Lung (tissue), 11 donors: ENCODE measurements at regions not wholly inside any gene's neighbourhood (a gene's known extent, or its start where the extent isn't known, plus 50 kb on each side); places are given as distances from the start of the nearest gene placed in this dataset.
"Not testable (repeated sequence)": the region's sequence is repeated elsewhere in the genome, so short reads cannot be mapped to it uniquely, and the experiment has no call there.

Source experiments
- ATAC-seq: fragments of 200-7000 bp; cut with Tn5 transposase; one replicate; pipeline ENCODE4 v1.9.1; 2020; ENCODE audit warnings: moderate number of reproducible peaks; ENCODE audit not compliant: insufficient read depth, low FRiP score
- DNase-seq, 3 donors: peaks; one replicate each; pipeline ENCODE4 v3.0.0-alpha.2; 2013 to 2017
- H3K27ac ChIP-seq, 2 donors: one replicate each; pipeline ENCODE4 v1.5.1; 2013; ENCODE audit warnings: mild to moderate bottlenecking in 2 of 2, moderate library complexity in 2 of 2, control low read depth in 1 of 2, inconsistent platforms in 1 of 2, low read depth in 1 of 2, low read length in 1 of 2
- H3K27me3 ChIP-seq, 3 donors: one replicate each; pipeline ENCODE4 v1.5.1; 2013; ENCODE audit warnings: low read length in 2 of 3; ENCODE audit not compliant: control insufficient read depth in 3 of 3, insufficient read depth in 3 of 3
- H3K36me3 ChIP-seq, 4 donors: one replicate each; pipeline ENCODE4 v1.5.1; 2013; ENCODE audit warnings: low read length in 4 of 4, mild to moderate bottlenecking in 1 of 4, moderate library complexity in 1 of 4; ENCODE audit not compliant: control insufficient read depth in 4 of 4, insufficient read depth in 4 of 4
- H3K4me1 ChIP-seq, 5 donors: one replicate each; pipeline ENCODE4 v1.5.1; 2013; ENCODE audit warnings: low read length in 5 of 5, mild to moderate bottlenecking in 2 of 5, moderate library complexity in 1 of 5; ENCODE audit not compliant: control insufficient read depth in 5 of 5, insufficient read depth in 5 of 5
- H3K4me3 ChIP-seq: one replicate; pipeline ENCODE4 v1.5.1; 2013; ENCODE audit warnings: mild to moderate bottlenecking, control low read depth, moderate library complexity
- H3K9ac ChIP-seq, 2 donors: one replicate each; pipeline ENCODE4 v1.5.1; 2013; ENCODE audit warnings: low read length in 2 of 2, control low read depth in 1 of 2; ENCODE audit not compliant: insufficient read depth in 1 of 2
- H3K9me3 ChIP-seq, 4 donors: one replicate each; pipeline ENCODE4 v1.5.1; 2013; ENCODE audit warnings: low read length in 3 of 4, mild to moderate bottlenecking in 1 of 4, moderate library complexity in 1 of 4; ENCODE audit not compliant: control insufficient read depth in 4 of 4, insufficient read depth in 3 of 4
- WGBS, 2 donors: extraction: QIAGEN DNeasy Blood & Tissue Kit; methylation state at CpG; one replicate each; pipeline ENCODE4 v1.1.7; 2013; 5-methylcytosine and 5-hydroxymethylcytosine counted together
- TF ChIP-seq, protein P1 (sequence below): IDR thresholded peaks from 2 replicates; pipeline ENCODE4 v1.5.1; 2012; ENCODE audit warnings: mild to moderate bottlenecking; ENCODE audit errors: control extremely low read depth, extremely low read depth
- donor health status: control.
- donor health status: control.
- donor health status: Bipolar disorder and iron deficiency.
- donor health status: healthy.
- donor health status: DM: yes; HTN: yes; CAD: no.

- no peak overlapping the region for H3K4me3 ChIP-seq
- ATAC-seq = no peak
- TF ChIP-seq, protein P1, sequence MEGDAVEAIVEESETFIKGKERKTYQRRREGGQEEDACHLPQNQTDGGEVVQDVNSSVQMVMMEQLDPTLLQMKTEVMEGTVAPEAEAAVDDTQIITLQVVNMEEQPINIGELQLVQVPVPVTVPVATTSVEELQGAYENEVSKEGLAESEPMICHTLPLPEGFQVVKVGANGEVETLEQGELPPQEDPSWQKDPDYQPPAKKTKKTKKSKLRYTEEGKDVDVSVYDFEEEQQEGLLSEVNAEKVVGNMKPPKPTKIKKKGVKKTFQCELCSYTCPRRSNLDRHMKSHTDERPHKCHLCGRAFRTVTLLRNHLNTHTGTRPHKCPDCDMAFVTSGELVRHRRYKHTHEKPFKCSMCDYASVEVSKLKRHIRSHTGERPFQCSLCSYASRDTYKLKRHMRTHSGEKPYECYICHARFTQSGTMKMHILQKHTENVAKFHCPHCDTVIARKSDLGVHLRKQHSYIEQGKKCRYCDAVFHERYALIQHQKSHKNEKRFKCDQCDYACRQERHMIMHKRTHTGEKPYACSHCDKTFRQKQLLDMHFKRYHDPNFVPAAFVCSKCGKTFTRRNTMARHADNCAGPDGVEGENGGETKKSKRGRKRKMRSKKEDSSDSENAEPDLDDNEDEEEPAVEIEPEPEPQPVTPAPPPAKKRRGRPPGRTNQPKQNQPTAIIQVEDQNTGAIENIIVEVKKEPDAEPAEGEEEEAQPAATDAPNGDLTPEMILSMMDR = no peak
- H3K36me3 ChIP-seq = no peaks in the 10 kb centered on the region
- H3K27me3 ChIP-seq = no peaks in the 10 kb centered on the region
- no peak overlapping the region for H3K9ac ChIP-seq
- H3K27ac ChIP-seq = no peak overlapping the region
- peaks cover 0 to 8% (median 0%) of the 10 kb centered on the region in 4 donors for H3K9me3 ChIP-seq
- DNase-seq = no peak
- 76 to 77% methylated on average over 4 of the region's 4 CpGs for WGBS, 2 donors
- H3K4me1 ChIP-seq = no peaks in the 10 kb centered on the region
Observed at GRCh38 chr15:21267671-21268395, 172.5 kb downstream of the POTEB3 start.

DNA sequence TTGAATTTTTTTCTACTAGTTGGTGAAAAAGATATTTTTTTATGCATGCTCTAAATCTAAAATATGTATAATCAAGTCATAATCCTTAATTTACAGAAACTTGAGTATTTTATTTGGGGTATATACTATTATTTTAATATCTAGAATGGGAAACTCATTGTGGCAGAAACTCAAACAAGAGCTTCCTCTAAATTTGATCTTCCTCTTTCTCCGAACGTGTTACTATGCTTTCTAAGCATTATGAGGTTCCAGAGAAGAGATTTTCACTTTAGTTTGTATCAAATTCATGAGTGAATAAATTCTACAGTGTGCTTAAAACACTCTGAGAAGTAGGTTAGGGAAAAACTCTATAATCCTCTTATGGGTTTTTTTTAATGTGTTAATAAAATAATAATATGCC lies 173.1 kb downstream of the POTEB3 start:
- Histone ChIP-seq H3K9ac (no peak overlapping the region), H3K27me3 (no peaks in the 10 kb centered on the region), H3K4me1 (no peaks in the 10 kb centered on the region), H3K9me3 (peaks cover 0 to 11% (median 0%) of the 10 kb centered on the region in 4 donors), H3K4me3 (no peak overlapping the region), H3K27ac (no peak overlapping the region), H3K36me3 (no peaks in the 10 kb centered on the region)
- whole genome bisulfite sequencing, 2 donors = 8 to 19% methylated on average over 2 of the region's 2 CpGs
- DNase-seq (no peak), ATAC-seq (no peak)
- TF ChIP-seq, protein P1 = no peak

GRCh38 chr15:21265628-21266027 lies 174.7 kb downstream of the POTEB3 start:
- ATAC-seq, H3K4me3 ChIP-seq, H3K36me3 ChIP-seq, DNase-seq, H3K27ac ChIP-seq, H3K27me3 ChIP-seq, H3K4me1 ChIP-seq, H3K9ac ChIP-seq: not testable (repeated sequence)
- WGBS, 2 donors = 57 to 64% methylated on average over 3 of the region's 3 CpGs
- H3K9me3 ChIP-seq = peaks cover 0 to 12% (median under 1%) of the 10 kb centered on the region in 4 donors

- Histone ChIP-seq H3K4me3 (no peak overlapping the region), H3K9ac (no peak overlapping the region), H3K4me1 (no peaks in the 10 kb centered on the region), H3K36me3 (no peaks in the 10 kb centered on the region), H3K27me3 (no peaks in the 10 kb centered on the region), H3K9me3 (peaks cover 0 to 11% (median under 1%) of the 10 kb centered on the region in 4 donors), H3K27ac (no peak overlapping the region)
- TF ChIP-seq, protein P1 = no peak
- DNase-seq (no peak), ATAC-seq (no peak)
- WGBS, 2 donors = 81 to 86% methylated on average over 12 of the region's 12 CpGs
Observed at GRCh38 chr15:21262851-21263425, 177.4 kb downstream of the POTEB3 start.
